OCI-LY3 (cell line): ENCODE measurements at regions not wholly inside any gene's neighbourhood (a gene's known extent, or its start where the extent isn't known, plus 50 kb on each side); places are given as distances from the start of the nearest gene placed in this dataset.

Source experiments
- CTCF ChIP-seq: fragments of 200-600, 300-600 bp; sonication (generic); IDR thresholded peaks from 2 replicates; pipeline ENCODE4 v1.5.1; 2014; ENCODE audit warnings: antibody characterized with exemption, low read length, low read depth
- EZH2phosphoT487 ChIP-seq: fragments of 200-600 bp; shearing (Covaris generic); IDR thresholded peaks from 2 replicates; pipeline ENCODE4 v1.6.1; 2018; ENCODE audit warnings: antibody characterized with exemption, mixed run types, low read depth

GRCh38 chr21:20800106-20800505 is 198.1 kb upstream of the NCAM2 start:
- TF ChIP-seq CTCF (no peak), EZH2phosphoT487 (no peak)
